ENCODE measurements at regions not wholly inside any gene's neighbourhood (a gene's known extent, or its start where the extent isn't known, plus 50 kb on each side); places are given as distances from the start of the nearest gene placed in this dataset.

GRCh38 chr6:22975079-22975478 lies 405.7 kb downstream of the HDGFL1 start:
- TF ChIP-seq POLR2A (IDR thresholded peaks at IDR 0.05) = no peak
- TF ChIP-seq CTCF (IDR thresholded peaks at IDR 0.05) = no peak
